ENCODE measurements at regions not wholly inside any gene's neighbourhood (a gene's known extent, or its start where the extent isn't known, plus 50 kb on each side); places are given as distances from the start of the nearest gene placed in this dataset.

GRCh38 chr16:80008857-80009256 lies 408.3 kb upstream of the MAF start:
- TF ChIP-seq CTCF (IDR thresholded peaks at IDR 0.05) (no peak), POLR2A (IDR thresholded peaks at IDR 0.05) (no peak)

Data from lower leg skin (tissue), 3 donors.